Ovary (tissue), 3 donors: ENCODE measurements at regions not wholly inside any gene's neighbourhood (a gene's known extent, or its start where the extent isn't known, plus 50 kb on each side); places are given as distances from the start of the nearest gene placed in this dataset.

ENCODE experiments used
- CTCF ChIP-seq, 3 donors: fragments of 450-650 bp in 2 of 3; fragments of 200-600 bp in 1 of 3; IDR thresholded peaks; one replicate each; pipeline versions ENCODE4 v1.5.1 to v1.8.0; 2016 to 2022; ENCODE audit warnings: antibody characterized with exemption in 3 of 3, mild to moderate bottlenecking in 1 of 3
- EP300 ChIP-seq: sonication (generic); formaldehyde crosslinking; IDR thresholded peaks from one replicate; pipeline ENCODE4 v1.6.1; 2017; ENCODE audit warnings: antibody characterized with exemption
- POLR2A ChIP-seq: fragments of 450-650 bp; IDR thresholded peaks from one replicate; pipeline ENCODE4 v1.6.1; 2017; ENCODE audit warnings: antibody characterized with exemption, mild to moderate bottlenecking, moderate library complexity
- donor health status: DM: no; HTN: no; CAD: no.

GRCh38 chr4:123257591-123257990 lies 139.0 kb upstream of the SPRY1 start:
- TF ChIP-seq EP300, result no peak
- no peak for TF ChIP-seq CTCF (IDR thresholded peaks at IDR 0.05)
- TF ChIP-seq POLR2A, result no peak
